Fibroblast of the aortic adventitia (primary cell): ENCODE measurements at regions not wholly inside any gene's neighbourhood (a gene's known extent, or its start where the extent isn't known, plus 50 kb on each side); places are given as distances from the start of the nearest gene placed in this dataset.

Experiments used
- DNase-seq: peaks from one replicate; pipeline ENCODE4 v3.0.0-alpha.2; 2010; ENCODE audit warnings: low read depth
- H3K4me3 ChIP-seq: 2 replicates; pipeline ENCODE4 v1.5.1; 2011; ENCODE audit warnings: low read depth, mild to moderate bottlenecking, control low read depth, low read length, moderate library complexity
- CTCF ChIP-seq: IDR thresholded peaks from 2 replicates; pipeline ENCODE4 v1.5.1; 2011; ENCODE audit warnings: mild to moderate bottlenecking, low read length, control low read depth, inconsistent platforms; ENCODE audit not compliant: insufficient read depth

- DNase-seq, result no peak
- H3K4me3 ChIP-seq, result no peak overlapping the region
- no peak for TF ChIP-seq CTCF
Observed at GRCh38 chr6:163679012-163679660, 264.6 kb downstream of the QKI start.

- TF ChIP-seq CTCF, result no peak
- no peak overlapping the region for H3K4me3 ChIP-seq
- DNase-seq, result no peak
Observed at GRCh38 chr6:163675611-163676010, 261.1 kb downstream of the QKI start.

- TF ChIP-seq CTCF, result no peak
- no peak overlapping the region for H3K4me3 ChIP-seq
- no peak for DNase-seq
Observed at GRCh38 chr6:163672710-163673109, 258.2 kb downstream of the QKI start.

- DNase-seq, result no peak
- no peak for TF ChIP-seq CTCF
- H3K4me3 ChIP-seq, result no peak overlapping the region
Observed at GRCh38 chr6:163671791-163672190, 257.3 kb downstream of the QKI start.

GRCh38 chr6:163671355-163671754, 256.8 kb downstream of the QKI start:
- H3K4me3 ChIP-seq, result no peak overlapping the region
- DNase-seq, result no peak
- TF ChIP-seq CTCF, result no peak

GRCh38 chr6:163670336-163670735, 255.8 kb downstream of the QKI start:
- no peak for DNase-seq
- TF ChIP-seq CTCF, result no peak
- H3K4me3 ChIP-seq, result no peak overlapping the region

GRCh38 chr6:163668061-163668426, 253.5 kb downstream of the QKI start:
- H3K4me3 ChIP-seq, result no peak overlapping the region
- no peak for TF ChIP-seq CTCF
- DNase-seq, result no peak
